Ascending aorta (tissue), 2 donors: ENCODE measurements at regions not wholly inside any gene's neighbourhood (a gene's known extent, or its start where the extent isn't known, plus 50 kb on each side); places are given as distances from the start of the nearest gene placed in this dataset.
A peak's percentile ranks its signal among the peaks of the same experiment; 100 is the strongest.

Experiments
- DNase-seq, 2 donors: peaks; one replicate each; pipeline ENCODE4 v3.0.0-alpha.2; 2019; ENCODE audit warnings: low spot score in 2 of 2
- H3K27ac ChIP-seq, 2 donors: fragments of 200-600 bp; sonication (generic); one replicate each; pipeline ENCODE4 v1.5.1; 2016 to 2017; ENCODE audit warnings: mild to moderate bottlenecking in 1 of 2
- H3K27me3 ChIP-seq: fragments of 200-600 bp; sonication (generic); one replicate; pipeline ENCODE4 v1.5.1; 2017
- H3K36me3 ChIP-seq, 2 donors: fragments of 200-600 bp; sonication (generic); one replicate each; pipeline ENCODE4 v1.5.1; 2016
- H3K4me1 ChIP-seq, 2 donors: fragments of 200-600 bp; sonication (generic); one replicate each; pipeline ENCODE4 v1.5.1; 2016 to 2017; ENCODE audit warnings: mild to moderate bottlenecking in 1 of 2
- H3K4me3 ChIP-seq, 2 donors: fragments of 200-600 bp; sonication (generic); one replicate each; pipeline ENCODE4 v1.5.1; 2016 to 2017; ENCODE audit warnings: mild to moderate bottlenecking in 1 of 2
- H3K9me3 ChIP-seq, 2 donors: fragments of 200-600 bp; sonication (generic); one replicate each; pipeline ENCODE4 v1.5.1; 2016
- CTCF ChIP-seq, 3 experiments: fragments of 200-600 bp in 2 of 3; fragments of 450-650 bp in 1 of 3; sonication (generic) in 2 of 3; IDR thresholded peaks; one replicate each; pipeline ENCODE4 v1.5.1; 2016 to 2019; ENCODE audit warnings: antibody characterized with exemption in 3 of 3, mild to moderate bottlenecking in 1 of 3, moderate library complexity in 1 of 3
- intact Hi-C: fragments of 100-400 bp; cut with DNase I; formaldehyde crosslinking; loops from one replicate; pipeline ENCODE4 v1.15.1; 2023

GRCh38 chr16:52191531-52192134 lies 355.3 kb downstream of the TOX3 start:
- intact Hi-C loops: loop anchor here (2.0 kb wide), 1 partner anchor 831 kb away; no protein-coding TSS in a partner anchor
- Histone ChIP-seq H3K4me3 (no peak overlapping the region), H3K27me3 (no peaks in the 10 kb centered on the region), H3K4me1 (no peaks in the 10 kb centered on the region), H3K9me3 (no peaks in the 10 kb centered on the region), H3K36me3 (no peaks in the 10 kb centered on the region), H3K27ac (no peak overlapping the region)
- DNase-seq: no peak
- TF ChIP-seq CTCF (IDR thresholded peaks at IDR 0.05): peak; percentile 28 to 77 (median 73)

DNA sequence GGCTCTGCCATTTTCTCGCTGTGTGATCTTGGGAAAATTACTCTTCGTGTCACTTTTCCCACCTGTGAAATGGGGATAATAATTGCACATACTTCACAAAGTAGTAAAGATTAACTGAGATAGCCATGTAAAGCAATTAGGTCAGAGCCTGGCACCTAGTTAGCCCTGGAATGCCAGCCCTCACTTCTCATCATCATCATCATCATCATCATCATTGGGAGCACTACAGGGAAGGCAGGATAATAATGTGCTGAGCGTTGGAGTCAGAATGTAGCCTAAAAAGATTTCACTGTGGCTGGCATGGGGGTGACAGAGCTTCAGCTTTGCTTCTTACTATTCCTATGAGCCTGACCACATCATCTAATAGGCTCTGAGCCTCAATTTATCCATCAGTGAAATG lies 362.6 kb downstream of the TOX3 start:
- Histone ChIP-seq H3K4me3 (no peak overlapping the region), H3K9me3 (no peaks in the 10 kb centered on the region), H3K36me3 (no peaks in the 10 kb centered on the region), H3K27me3 (no peaks in the 10 kb centered on the region), H3K27ac (no peak overlapping the region), H3K4me1 (no peaks in the 10 kb centered on the region)
- intact Hi-C loops: no loop called here
- TF ChIP-seq CTCF (IDR thresholded peaks at IDR 0.05): no peak
- no peak for DNase-seq

GRCh38 chr16:52182840-52183239 lies 364.1 kb downstream of the TOX3 start:
- intact Hi-C loops: no loop called here

DNA sequence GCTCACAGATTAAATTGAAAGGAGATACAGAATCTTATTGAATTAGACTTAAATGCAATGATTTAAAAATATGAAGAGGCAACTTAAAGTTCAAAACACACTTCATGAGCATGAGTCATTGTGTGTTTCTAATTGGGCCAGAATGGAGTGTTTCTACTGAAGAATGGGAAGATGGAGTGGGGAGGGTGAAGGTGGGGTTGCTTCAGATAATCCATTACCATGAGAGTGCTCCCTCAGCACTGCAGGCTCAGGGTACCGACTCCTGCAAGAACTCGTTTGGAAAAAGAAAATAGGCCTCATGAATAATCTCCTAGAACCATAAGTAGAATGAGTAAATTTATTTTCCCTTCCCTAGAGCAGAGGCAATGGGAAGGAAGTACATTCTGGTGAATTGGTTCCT lies 372.8 kb downstream of the TOX3 start:
- H3K4me3 ChIP-seq: no peak overlapping the region
- H3K27me3 ChIP-seq: no peaks in the 10 kb centered on the region
- H3K9me3 ChIP-seq: no peaks in the 10 kb centered on the region
- DNase-seq: no peak
- H3K4me1 ChIP-seq: no peaks in the 10 kb centered on the region
- intact Hi-C loops: no loop called here
- H3K27ac ChIP-seq: no peak overlapping the region
- H3K36me3 ChIP-seq: no peaks in the 10 kb centered on the region
- TF ChIP-seq CTCF (IDR thresholded peaks at IDR 0.05): no peak

More at GRCh38 chr16:52182840-52183239, 364.1 kb downstream of the TOX3 start:
- Histone ChIP-seq H3K27ac (no peak overlapping the region), H3K9me3 (no peaks in the 10 kb centered on the region), H3K27me3 (no peaks in the 10 kb centered on the region), H3K4me1 (no peaks in the 10 kb centered on the region), H3K36me3 (no peaks in the 10 kb centered on the region), H3K4me3 (no peak overlapping the region)
- TF ChIP-seq CTCF (IDR thresholded peaks at IDR 0.05): no peak
- DNase-seq: no peak

DNA sequence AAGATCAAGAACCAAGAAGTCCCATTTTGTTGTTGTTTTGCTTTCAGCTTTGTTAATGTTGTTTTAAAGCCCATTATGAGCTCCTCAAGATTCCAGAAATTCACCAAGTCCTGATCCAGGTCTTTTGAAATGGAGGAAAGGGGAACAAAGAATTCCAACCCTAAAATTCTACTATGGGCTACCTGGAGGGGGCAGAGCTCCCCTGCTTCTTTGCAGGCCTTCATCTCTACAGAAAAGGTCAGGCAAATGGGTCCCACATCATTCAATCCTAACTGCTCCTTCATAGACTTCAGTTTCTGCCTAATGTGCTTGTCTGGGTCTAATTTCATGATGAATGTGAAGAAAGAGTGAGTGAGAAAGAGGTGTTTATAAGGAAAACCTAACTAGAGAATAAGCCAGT lies 375.5 kb downstream of the TOX3 start:
- no peaks in the 10 kb centered on the region for H3K9me3 ChIP-seq
- no peak for TF ChIP-seq CTCF (IDR thresholded peaks at IDR 0.05)
- intact Hi-C loops: no loop called here
- no peaks in the 10 kb centered on the region for H3K4me1 ChIP-seq
- no peak for DNase-seq
- no peak overlapping the region for H3K4me3 ChIP-seq
- H3K27ac ChIP-seq: no peak overlapping the region
- H3K36me3 ChIP-seq: no peaks in the 10 kb centered on the region
- H3K27me3 ChIP-seq: no peaks in the 10 kb centered on the region

DNA sequence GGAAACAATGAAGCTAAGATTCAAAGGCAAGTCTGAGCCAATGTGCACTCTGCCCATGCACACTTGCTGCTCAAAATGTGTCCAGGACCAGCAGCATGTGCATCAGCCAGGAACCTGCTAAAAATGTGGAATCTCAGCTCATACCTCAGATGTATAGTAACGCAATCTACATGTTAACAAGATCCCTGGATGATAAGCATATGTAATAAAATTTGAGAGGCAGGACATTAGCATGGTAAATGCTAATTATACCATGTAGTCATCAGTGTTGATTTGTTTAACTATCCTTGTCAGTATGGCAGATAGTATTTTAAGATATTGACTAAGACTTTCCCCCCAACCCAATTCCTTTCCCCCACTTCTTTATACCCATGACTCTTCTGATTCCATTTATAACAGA lies 379.6 kb downstream of the TOX3 start:
- intact Hi-C loops: no loop called here

More for the DNA sequence above, 379.6 kb downstream of the TOX3 start:
- no peaks in the 10 kb centered on the region for H3K27me3 ChIP-seq
- H3K27ac ChIP-seq: no peak overlapping the region
- H3K4me3 ChIP-seq: no peak overlapping the region
- no peak for TF ChIP-seq CTCF (IDR thresholded peaks at IDR 0.05)
- H3K4me1 ChIP-seq: no peaks in the 10 kb centered on the region
- no peaks in the 10 kb centered on the region for H3K36me3 ChIP-seq
- H3K9me3 ChIP-seq: no peaks in the 10 kb centered on the region
- DNase-seq: no peak
